GM23338 (cell line): ENCODE measurements at regions not wholly inside any gene's neighbourhood (a gene's known extent, or its start where the extent isn't known, plus 50 kb on each side); places are given as distances from the start of the nearest gene placed in this dataset.
A peak's percentile ranks its signal among the peaks of the same experiment; 100 is the strongest.

Experiments
- ATAC-seq: fragments of 200-7000 bp; cut with Tn5 transposase; 3 replicates; pipeline ENCODE4 v1.9.1; 2020
- DNase-seq: peaks from one replicate; pipeline ENCODE4 v3.0.0-alpha.2; 2015; ENCODE audit warnings: low spot score
- H2AFZ ChIP-seq: fragments of 200-600 bp; sonication (generic); 2 replicates; pipeline ENCODE4 v1.8.0; 2016; ENCODE audit warnings: antibody characterized with exemption, mild to moderate bottlenecking, moderate library complexity
- H3F3A ChIP-seq: fragments of 200-600 bp; sonication (generic); replicated peaks from 2 replicates; pipeline ENCODE4 v1.8.0; 2017; ENCODE audit warnings: antibody characterized with exemption, mixed run types, low read depth
- H3K27ac ChIP-seq: fragments of 200-600 bp; sonication (generic); 2 replicates; pipeline ENCODE4 v1.6.1; 2016; ENCODE audit warnings: low read depth
- H3K27me3 ChIP-seq: fragments of 200-600 bp; sonication (generic); 2 replicates; pipeline ENCODE4 v1.8.0; 2016; ENCODE audit warnings: mild to moderate bottlenecking, mixed run types, moderate library complexity; ENCODE audit not compliant: insufficient read depth
- H3K36me3 ChIP-seq: fragments of 200-600 bp; sonication (generic); 2 replicates; pipeline ENCODE4 v1.8.0; 2016; ENCODE audit warnings: mild to moderate bottlenecking; ENCODE audit not compliant: insufficient read depth
- H3K4me1 ChIP-seq: fragments of 200-600 bp; sonication (generic); 2 replicates; pipeline ENCODE4 v1.8.0; 2016; ENCODE audit warnings: mild to moderate bottlenecking, moderate library complexity; ENCODE audit not compliant: insufficient read depth
- H3K4me2 ChIP-seq: fragments of 200-600 bp; sonication (generic); 2 replicates; pipeline ENCODE4 v1.7.1; 2017; ENCODE audit warnings: mixed run types
- H3K4me3 ChIP-seq: fragments of 200-600 bp; sonication (generic); 2 replicates; pipeline ENCODE4 v1.6.1; 2016; ENCODE audit warnings: mixed run types
- H3K79me2 ChIP-seq: fragments of 200-600 bp; sonication (generic); replicated peaks from 2 replicates; pipeline ENCODE4 v1.8.0; 2017; ENCODE audit warnings: mild to moderate bottlenecking; ENCODE audit not compliant: insufficient read depth
- H3K9me2 ChIP-seq: fragments of 200-600 bp; sonication (generic); 2 replicates; pipeline ENCODE4 v1.8.0; 2017; ENCODE audit not compliant: insufficient read depth
- H4K20me1 ChIP-seq: fragments of 200-600 bp; sonication (generic); replicated peaks from 2 replicates; pipeline ENCODE4 v1.8.0; 2017; ENCODE audit warnings: mild to moderate bottlenecking; ENCODE audit not compliant: insufficient read depth
- H3K27ac Mint-ChIP-seq: 2 replicates; pipeline ENCODE4 v1.8.0; 2020; ENCODE audit warnings: inconsistent platforms, mild to moderate bottlenecking, moderate library complexity, mixed read lengths
- H3K27me3 Mint-ChIP-seq: 3 replicates; pipeline ENCODE4 v1.8.0; 2022; ENCODE audit warnings: low read depth, mild to moderate bottlenecking, moderate library complexity, mixed read lengths, inconsistent platforms; ENCODE audit not compliant: insufficient read depth, poor library complexity
- H3K36me3 Mint-ChIP-seq: 3 replicates; pipeline ENCODE4 v1.8.0; 2021; ENCODE audit warnings: low read depth, mild to moderate bottlenecking, inconsistent platforms, moderate library complexity, mixed read lengths
- H3K4me1 Mint-ChIP-seq: 3 replicates; pipeline ENCODE4 v1.8.0; 2020; ENCODE audit warnings: mild to moderate bottlenecking, inconsistent platforms, mixed read lengths
- H3K4me3 Mint-ChIP-seq: 3 replicates; pipeline ENCODE4 v1.8.0; 2021; ENCODE audit warnings: moderate library complexity, mild to moderate bottlenecking, inconsistent platforms, mixed read lengths
- H3K9me3 Mint-ChIP-seq: 3 replicates; pipeline ENCODE4 v1.8.0; 2020; ENCODE audit warnings: moderate library complexity, mild to moderate bottlenecking, inconsistent platforms, mixed read lengths
- CREB1 ChIP-seq: fragments of 250-450 bp; sonication (Bioruptor Pico); IDR thresholded peaks from 2 replicates; pipeline ENCODE4 v1.5.0; 2020; ENCODE audit warnings: low read depth, mild to moderate bottlenecking, moderate library complexity
- CTCF ChIP-seq, 2 experiments: fragments of 200-600 bp in 1 of 2; sonication (generic) in 1 of 2; conservative IDR thresholded peaks; 2 replicates each; pipeline versions ENCODE4 v1.5.1 to v1.6.1; 2016 to 2017; ENCODE audit warnings: antibody characterized with exemption in 2 of 2, low read depth in 2 of 2, mild to moderate bottlenecking in 2 of 2, moderate library complexity in 1 of 2
- ETS1 ChIP-seq: IDR thresholded peaks from 2 replicates; pipeline ENCODE4 v1.6.1; 2016; ENCODE audit warnings: antibody characterized with exemption
- EZH2 ChIP-seq: fragments of 200-600 bp; sonication (generic); IDR thresholded peaks from one replicate; pipeline ENCODE4 v1.8.0; 2017; ENCODE audit warnings: antibody characterized with exemption, mild to moderate bottlenecking, low read depth; ENCODE audit not compliant: unreplicated experiment
- EZH2phosphoT487 ChIP-seq: fragments of 200-600 bp; sonication (generic); IDR thresholded peaks from one replicate; pipeline ENCODE4 v1.8.1; 2018; ENCODE audit warnings: antibody characterized with exemption; ENCODE audit not compliant: unreplicated experiment
- JUNB ChIP-seq: IDR thresholded peaks from one replicate; pipeline ENCODE4 v1.6.1; 2016; ENCODE audit warnings: antibody characterized with exemption; ENCODE audit not compliant: unreplicated experiment
- NANOG ChIP-seq: IDR thresholded peaks from 2 replicates; pipeline ENCODE4 v1.6.1; 2016; ENCODE audit warnings: antibody characterized with exemption, borderline replicate concordance
- POLR2AphosphoS5 ChIP-seq: IDR thresholded peaks from 2 replicates; pipeline ENCODE4 v1.6.1; 2016; ENCODE audit warnings: antibody characterized with exemption, low read depth
- REST ChIP-seq: IDR thresholded peaks from one replicate; pipeline ENCODE4 v1.6.1; 2018; ENCODE audit warnings: antibody characterized with exemption; ENCODE audit not compliant: unreplicated experiment
- STAT1 ChIP-seq: IDR thresholded peaks from one replicate; pipeline ENCODE4 v1.6.1; 2016; ENCODE audit warnings: antibody characterized with exemption; ENCODE audit not compliant: unreplicated experiment
- ZNF114 ChIP-seq: fragments of 250-450 bp; sonication (Bioruptor Pico); IDR thresholded peaks from 2 replicates; pipeline ENCODE4 v1.5.0; 2020; ENCODE audit warnings: mild to moderate bottlenecking, moderate library complexity
- ZNF331 ChIP-seq: fragments of 250-450 bp; sonication (Bioruptor Pico); IDR thresholded peaks from 2 replicates; pipeline ENCODE4 v1.5.0; 2020; ENCODE audit warnings: low read depth, mild to moderate bottlenecking, moderate library complexity
- ZNF462 ChIP-seq: fragments of 250-450 bp; sonication (Bioruptor Pico); IDR thresholded peaks from 2 replicates; pipeline ENCODE4 v1.5.0; 2020; ENCODE audit warnings: mild to moderate bottlenecking, moderate library complexity

GRCh38 chr7:50834031-50834535 is 51.4 kb upstream of the GRB10 start:
- H3K4me1 ChIP-seq = no peaks in the 10 kb centered on the region
- H3K9me2 ChIP-seq = peaks cover 37% of the 10 kb centered on the region
- H2AFZ ChIP-seq = peak overlapping the region; percentile 43; the same call in 1 of the 2 replicates
- no peaks in the 10 kb centered on the region; the same call in 2 of the 3 replicates for H3K9me3 Mint-ChIP-seq
- H3K4me1 Mint-ChIP-seq = peaks cover 4% of the 10 kb centered on the region; the same call in 1 of the 3 replicates
- peaks cover 3% of the 10 kb centered on the region for H3K27me3 Mint-ChIP-seq
- DNase-seq = no peak
- no peak overlapping the region for H3K27ac Mint-ChIP-seq
- no peak overlapping the region for H3K27ac ChIP-seq
- no peaks in the 10 kb centered on the region for H3K27me3 ChIP-seq
- no peak for ATAC-seq
- H3K4me2 ChIP-seq = no peak overlapping the region
- no peaks in the 10 kb centered on the region for H3K79me2 ChIP-seq
- no peaks in the 10 kb centered on the region for H4K20me1 ChIP-seq
- H3K36me3 ChIP-seq = no peaks in the 10 kb centered on the region; the same call in 1 of the 2 replicates
- H3K36me3 Mint-ChIP-seq = no peaks in the 10 kb centered on the region; the same call in 2 of the 3 replicates
- no peaks in the 10 kb centered on the region for H3F3A ChIP-seq
- no peak for TF ChIP-seq STAT1
- no peak for TF ChIP-seq ZNF462 (CRISPR knock-in tag)
- TF ChIP-seq ETS1 = no peak
- TF ChIP-seq JUNB = no peak
- TF ChIP-seq ZNF114 (CRISPR knock-in tag) = no peak
- TF ChIP-seq EZH2 = no peak
- no peak for TF ChIP-seq CTCF (conservative IDR thresholded peaks at IDR 0.05; ENCODE audit: low read depth in 2 of 2)
- no peak for TF ChIP-seq CREB1
- no peak for TF ChIP-seq NANOG
- no peak for TF ChIP-seq ZNF331 (CRISPR knock-in tag)
- TF ChIP-seq REST = no peak
- no peak for TF ChIP-seq EZH2phosphoT487
- no peak for TF ChIP-seq POLR2AphosphoS5
- H3K4me3 Mint-ChIP-seq = no peak overlapping the region
- no peak overlapping the region for H3K4me3 ChIP-seq
